ENCODE measurements at regions not wholly inside any gene's neighbourhood (a gene's known extent, or its start where the extent isn't known, plus 50 kb on each side); places are given as distances from the start of the nearest gene placed in this dataset.

- TF ChIP-seq POLR2A (IDR thresholded peaks at IDR 0.05; ENCODE audit: low read length), result no peak
- TF ChIP-seq GATA1 (IDR thresholded peaks at IDR 0.05; ENCODE audit: low read depth, low read length), result no peak
These were observed 429.2 kb upstream of the DACH1 start for GRCh38 chr13:72296246-72296645.

All from erythroblast (primary cell).